H9 (cell line): ENCODE measurements at regions not wholly inside any gene's neighbourhood (a gene's known extent, or its start where the extent isn't known, plus 50 kb on each side); places are given as distances from the start of the nearest gene placed in this dataset.

ENCODE experiments used
- DNase-seq: peaks from one replicate; pipeline ENCODE4 v3.0.0-alpha.2; 2017
- H2AFZ ChIP-seq: one replicate; pipeline ENCODE4 v1.6.1; 2013; ENCODE audit warnings: mild to moderate bottlenecking, low read length, control low read depth, moderate library complexity
- H2AK5ac ChIP-seq: 2 replicates; pipeline ENCODE4 v1.6.1; 2013; ENCODE audit warnings: low read length, control low read depth, mixed read lengths; ENCODE audit not compliant: insufficient read length
- H2BK120ac ChIP-seq: one replicate; pipeline ENCODE4 v1.6.1; 2013; ENCODE audit warnings: low read depth, mild to moderate bottlenecking, low read length, control low read depth, inconsistent platforms; ENCODE audit not compliant: poor library complexity, severe bottlenecking
- H2BK12ac ChIP-seq: 2 replicates; pipeline ENCODE4 v1.6.1; 2013; ENCODE audit warnings: low read length, control low read depth, mixed read lengths, low read depth; ENCODE audit not compliant: insufficient read length
- H2BK15ac ChIP-seq: 2 replicates; pipeline ENCODE4 v1.6.1; 2013; ENCODE audit warnings: low read depth, low read length, control low read depth
- H2BK20ac ChIP-seq: one replicate; pipeline ENCODE4 v1.6.1; 2013; ENCODE audit warnings: low read depth, mild to moderate bottlenecking, low read length, control low read depth, inconsistent platforms; ENCODE audit not compliant: poor library complexity, severe bottlenecking
- H2BK5ac ChIP-seq: 2 replicates; pipeline ENCODE4 v1.6.1; 2013; ENCODE audit warnings: low read length, control low read depth, mixed read lengths; ENCODE audit not compliant: insufficient read length
- H3K14ac ChIP-seq: 2 replicates; pipeline ENCODE4 v1.6.1; 2013; ENCODE audit warnings: low read length, control low read depth; ENCODE audit not compliant: insufficient read depth
- H3K18ac ChIP-seq: 2 replicates; pipeline ENCODE4 v1.6.1; 2013; ENCODE audit warnings: low read depth, mild to moderate bottlenecking, mixed read lengths, low read length, control low read depth; ENCODE audit not compliant: insufficient read length
- H3K23ac ChIP-seq: 2 replicates; pipeline ENCODE4 v1.6.1; 2013; ENCODE audit warnings: low read length, control low read depth, mixed read lengths, low read depth; ENCODE audit not compliant: insufficient read length
- H3K23me2 ChIP-seq: 2 replicates; pipeline ENCODE4 v1.6.1; 2013; ENCODE audit warnings: low read depth, mild to moderate bottlenecking, mixed read lengths, low read length, control low read depth; ENCODE audit not compliant: insufficient read length, poor library complexity, severe bottlenecking
- H3K27ac ChIP-seq: 2 replicates; pipeline ENCODE4 v1.5.1; 2013; ENCODE audit warnings: low read length, control low read depth, mixed read lengths, low read depth; ENCODE audit not compliant: insufficient read length
- H3K27me3 ChIP-seq: 2 replicates; pipeline ENCODE4 v1.6.1; 2013; ENCODE audit warnings: low read length, control low read depth, inconsistent platforms; ENCODE audit not compliant: insufficient read depth
- H3K4ac ChIP-seq: 2 replicates; pipeline ENCODE4 v1.6.1; 2013; ENCODE audit warnings: low read depth, mild to moderate bottlenecking, control low read depth, inconsistent platforms, low read length, moderate library complexity
- H3K4me1 ChIP-seq: 2 replicates; pipeline ENCODE4 v1.6.1; 2013; ENCODE audit warnings: low read length, control low read depth, inconsistent platforms; ENCODE audit not compliant: insufficient read depth
- H3K4me2 ChIP-seq: 2 replicates; pipeline ENCODE4 v1.6.1; 2013; ENCODE audit warnings: low read length, control low read depth, mixed read lengths; ENCODE audit not compliant: insufficient read length, insufficient read depth
- H3K56ac ChIP-seq: 2 replicates; pipeline ENCODE4 v1.6.1; 2013; ENCODE audit warnings: low read depth, mild to moderate bottlenecking, mixed read lengths, low read length, control low read depth; ENCODE audit not compliant: insufficient read length
- H3K79me1 ChIP-seq: 2 replicates; pipeline ENCODE4 v1.6.1; 2013; ENCODE audit warnings: low read depth, mild to moderate bottlenecking, moderate library complexity, low read length, control low read depth, inconsistent platforms; ENCODE audit not compliant: insufficient read depth, poor library complexity, severe bottlenecking
- H3K79me2 ChIP-seq: 2 replicates; pipeline ENCODE4 v1.6.1; 2013; ENCODE audit warnings: low read length, control low read depth, inconsistent platforms; ENCODE audit not compliant: insufficient read depth
- H3K9ac ChIP-seq: 2 replicates; pipeline ENCODE4 v1.6.1; 2013; ENCODE audit warnings: low read length, control low read depth, mixed read lengths; ENCODE audit not compliant: insufficient read length; ENCODE audit errors: extremely low read depth
- H3K9me3 ChIP-seq: one replicate; pipeline ENCODE4 v1.6.1; 2013; ENCODE audit warnings: low read depth, low read length, inconsistent platforms; ENCODE audit not compliant: control insufficient read depth
- H3T11ph ChIP-seq: one replicate; pipeline ENCODE4 v1.6.1; 2013; ENCODE audit warnings: mild to moderate bottlenecking, low read length, control low read depth, inconsistent platforms
- H4K20me1 ChIP-seq: one replicate; pipeline ENCODE4 v1.6.1; 2013; ENCODE audit not compliant: control insufficient read depth, insufficient read length, insufficient read depth
- H4K5ac ChIP-seq: 2 replicates; pipeline ENCODE4 v1.6.1; 2013; ENCODE audit warnings: low read depth, mild to moderate bottlenecking, mixed read lengths, low read length, control low read depth; ENCODE audit not compliant: insufficient read length
- H4K8ac ChIP-seq: replicated peaks from 2 replicates; pipeline ENCODE4 v1.6.1; 2013; ENCODE audit warnings: low read length, control low read depth, mixed read lengths, low read depth; ENCODE audit not compliant: insufficient read length
- H4K91ac ChIP-seq: 2 replicates; pipeline ENCODE4 v1.6.1; 2013; ENCODE audit warnings: low read depth, mild to moderate bottlenecking, moderate library complexity, mixed read lengths, low read length, control low read depth; ENCODE audit not compliant: insufficient read length
- H3K27ac Mint-ChIP-seq, 3 experiments: 2 replicates in 2 of 3; 3 replicates in 1 of 3; pipeline ENCODE4 v1.8.0; 2020 to 2021; ENCODE audit warnings: mixed read lengths in 3 of 3, mild to moderate bottlenecking in 1 of 3, moderate library complexity in 1 of 3
- H3K27me3 Mint-ChIP-seq: 2 replicates; pipeline ENCODE4 v1.8.0; 2021; ENCODE audit warnings: low read depth, mild to moderate bottlenecking, moderate library complexity, mixed read lengths
- H3K36me3 Mint-ChIP-seq, 3 experiments: 2 replicates in 2 of 3; 3 replicates in 1 of 3; pipeline ENCODE4 v1.8.0; 2020 to 2021; ENCODE audit warnings: low read depth in 3 of 3, mixed read lengths in 3 of 3; ENCODE audit not compliant: insufficient read depth in 1 of 3
- H3K4me1 Mint-ChIP-seq, 2 experiments: 2 replicates each; pipeline ENCODE4 v1.8.0; 2020; ENCODE audit warnings: mixed read lengths in 2 of 2
- H3K4me3 Mint-ChIP-seq, 2 experiments: 2 replicates in 1 of 2; 3 replicates in 1 of 2; pipeline ENCODE4 v1.8.0; 2020 to 2021; ENCODE audit warnings: mild to moderate bottlenecking in 2 of 2, mixed read lengths in 2 of 2, moderate library complexity in 1 of 2
- H3K9me3 Mint-ChIP-seq, 2 experiments: 2 replicates in 1 of 2; 3 replicates in 1 of 2; pipeline ENCODE4 v1.8.0; 2020; ENCODE audit warnings: mild to moderate bottlenecking in 2 of 2, mixed read lengths in 2 of 2, moderate library complexity in 1 of 2
- WGBS: extraction: QIAGEN DNeasy Blood & Tissue Kit; methylation state at CpG from one replicate; pipeline ENCODE4 v1.1.7; 2013; ENCODE audit warnings: missing lambda C conversion rate, low lambda C conversion rate, mixed read lengths; ENCODE audit not compliant: insufficient read length; ENCODE audit errors: extremely low coverage; 5-methylcytosine and 5-hydroxymethylcytosine counted together
- TF ChIP-seq, protein P1 (sequence below): fragments of 200-600 bp; sonication (generic); conservative IDR thresholded peaks from 3 replicates; pipeline ENCODE4 v1.8.0; 2021; ENCODE audit warnings: antibody characterized with exemption, mild to moderate bottlenecking

DNA sequence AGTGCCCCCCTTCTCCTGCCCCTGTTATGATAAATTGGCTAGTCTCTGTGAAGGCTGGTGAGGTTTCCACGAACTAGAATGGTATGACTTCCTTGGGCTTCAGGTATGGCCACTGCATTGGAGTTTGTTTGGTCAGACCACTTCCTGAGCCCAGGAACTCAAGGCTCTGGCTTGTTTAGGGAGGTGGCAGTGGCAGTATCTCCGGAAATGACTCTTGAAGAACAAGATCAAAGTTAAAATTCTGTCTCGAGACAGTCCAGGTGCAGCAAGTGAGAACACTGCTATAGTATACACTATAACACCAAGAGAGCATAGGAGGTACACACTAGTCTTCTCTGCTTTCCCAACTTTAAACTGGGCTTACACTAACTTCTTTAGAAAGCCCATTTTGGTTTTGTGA, 309.1 kb downstream of the KLF12 start:
- no peaks in the 10 kb centered on the region for H3K79me1 ChIP-seq
- no peak overlapping the region for H3K14ac ChIP-seq
- no peak overlapping the region for H3K4me2 ChIP-seq
- Mint-ChIP-seq H3K27me3 (no peaks in the 10 kb centered on the region), H3K36me3 (peaks cover 0 to 14% (median 0%) of the 10 kb centered on the region in 3 experiments; a peak in 2 of 7 replicates), H3K4me3 (no peak overlapping the region), H3K9me3 (peaks cover 0 to 1% of the 10 kb centered on the region in 2 experiments; a peak in 1 of 5 replicates), H3K27ac (no peak overlapping the region), H3K4me1 (peaks cover 4 to 11% of the 10 kb centered on the region in 2 experiments; a peak in 2 of 4 replicates)
- H3K9me3 ChIP-seq: no peaks in the 10 kb centered on the region
- no peak overlapping the region for H3K18ac ChIP-seq
- H2BK12ac ChIP-seq: no peak overlapping the region
- no CpG with 5 or more reads among the region's 3 CpGs for WGBS
- no peak overlapping the region for H3K27ac ChIP-seq
- H3T11ph ChIP-seq: no peak overlapping the region
- no peak overlapping the region for H2BK120ac ChIP-seq
- no peak overlapping the region for H3K4ac ChIP-seq
- no peak overlapping the region for H2AFZ ChIP-seq
- H2AK5ac ChIP-seq: no peak overlapping the region
- H2BK20ac ChIP-seq: no peak overlapping the region
- no peaks in the 10 kb centered on the region for H3K27me3 ChIP-seq
- H2BK5ac ChIP-seq: no peak overlapping the region
- H4K91ac ChIP-seq: no peak overlapping the region
- H4K20me1 ChIP-seq: no peaks in the 10 kb centered on the region
- no peak overlapping the region for H4K5ac ChIP-seq
- no peaks in the 10 kb centered on the region for H3K23me2 ChIP-seq
- H3K23ac ChIP-seq: no peak overlapping the region
- no peak overlapping the region for H3K56ac ChIP-seq
- H3K4me1 ChIP-seq: no peaks in the 10 kb centered on the region
- TF ChIP-seq, protein P1, sequence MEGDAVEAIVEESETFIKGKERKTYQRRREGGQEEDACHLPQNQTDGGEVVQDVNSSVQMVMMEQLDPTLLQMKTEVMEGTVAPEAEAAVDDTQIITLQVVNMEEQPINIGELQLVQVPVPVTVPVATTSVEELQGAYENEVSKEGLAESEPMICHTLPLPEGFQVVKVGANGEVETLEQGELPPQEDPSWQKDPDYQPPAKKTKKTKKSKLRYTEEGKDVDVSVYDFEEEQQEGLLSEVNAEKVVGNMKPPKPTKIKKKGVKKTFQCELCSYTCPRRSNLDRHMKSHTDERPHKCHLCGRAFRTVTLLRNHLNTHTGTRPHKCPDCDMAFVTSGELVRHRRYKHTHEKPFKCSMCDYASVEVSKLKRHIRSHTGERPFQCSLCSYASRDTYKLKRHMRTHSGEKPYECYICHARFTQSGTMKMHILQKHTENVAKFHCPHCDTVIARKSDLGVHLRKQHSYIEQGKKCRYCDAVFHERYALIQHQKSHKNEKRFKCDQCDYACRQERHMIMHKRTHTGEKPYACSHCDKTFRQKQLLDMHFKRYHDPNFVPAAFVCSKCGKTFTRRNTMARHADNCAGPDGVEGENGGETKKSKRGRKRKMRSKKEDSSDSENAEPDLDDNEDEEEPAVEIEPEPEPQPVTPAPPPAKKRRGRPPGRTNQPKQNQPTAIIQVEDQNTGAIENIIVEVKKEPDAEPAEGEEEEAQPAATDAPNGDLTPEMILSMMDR: no peak
- H3K79me2 ChIP-seq: no peaks in the 10 kb centered on the region
- H4K8ac ChIP-seq: no peak overlapping the region
- no peak for DNase-seq
- H2BK15ac ChIP-seq: no peak overlapping the region
- no peak overlapping the region for H3K9ac ChIP-seq
